ENCODE measurements at regions not wholly inside any gene's neighbourhood (a gene's known extent, or its start where the extent isn't known, plus 50 kb on each side); places are given as distances from the start of the nearest gene placed in this dataset.

DNA sequence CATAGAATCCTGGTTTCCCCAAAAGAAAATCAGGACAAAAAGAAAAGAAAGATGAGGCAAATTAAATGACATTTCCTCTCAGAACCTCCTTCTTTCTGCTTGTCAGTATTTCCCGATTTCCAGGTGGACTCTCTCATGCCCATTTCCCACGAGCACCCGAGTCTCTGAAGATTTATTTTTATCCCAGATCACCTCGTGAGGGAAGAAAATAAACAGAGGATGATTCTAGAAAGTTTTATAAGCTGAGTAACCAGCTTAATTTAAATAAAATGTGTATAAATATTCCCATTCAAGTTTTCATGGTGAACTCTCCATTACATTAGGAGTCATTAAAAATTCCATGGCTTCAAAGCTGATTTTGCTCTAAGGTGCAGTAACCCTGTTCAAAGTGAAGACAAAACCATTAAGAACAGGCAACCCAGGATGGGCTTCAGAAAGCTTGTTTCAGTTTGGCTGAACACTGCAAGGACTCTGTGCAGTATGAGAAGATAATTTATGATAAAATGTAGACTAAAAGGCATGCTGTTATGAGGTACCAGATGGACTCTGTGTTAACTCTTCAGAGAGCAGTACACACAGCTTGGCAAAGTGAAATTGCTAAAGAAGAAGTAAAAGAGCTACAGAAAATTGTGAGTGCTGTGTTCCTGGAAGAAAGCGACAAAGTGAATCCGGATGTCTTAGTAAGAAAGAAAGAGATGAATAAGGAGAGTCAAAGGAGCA lies 521.3 kb upstream of the LRRN3 start:
- no peak overlapping the region for H3K27ac Mint-ChIP-seq
- H3K4me3 Mint-ChIP-seq: no peak overlapping the region
- ATAC-seq (no peak), DNase-seq (no peak)
- ChIA-PET CTCF (no interaction called here), POLR2A (no interaction called here)
- intact Hi-C loops (cut with DNase I, micrococcal nuclease): no loop called here
- H3K9me3 Mint-ChIP-seq (ENCODE audit: low read depth): no peaks in the 10 kb centered on the region
- no peaks in the 10 kb centered on the region for H3K4me1 Mint-ChIP-seq
- no peaks in the 10 kb centered on the region for H3K36me3 Mint-ChIP-seq (ENCODE audit: low read depth)
- H3K27me3 Mint-ChIP-seq: no peaks in the 10 kb centered on the region

DNA sequence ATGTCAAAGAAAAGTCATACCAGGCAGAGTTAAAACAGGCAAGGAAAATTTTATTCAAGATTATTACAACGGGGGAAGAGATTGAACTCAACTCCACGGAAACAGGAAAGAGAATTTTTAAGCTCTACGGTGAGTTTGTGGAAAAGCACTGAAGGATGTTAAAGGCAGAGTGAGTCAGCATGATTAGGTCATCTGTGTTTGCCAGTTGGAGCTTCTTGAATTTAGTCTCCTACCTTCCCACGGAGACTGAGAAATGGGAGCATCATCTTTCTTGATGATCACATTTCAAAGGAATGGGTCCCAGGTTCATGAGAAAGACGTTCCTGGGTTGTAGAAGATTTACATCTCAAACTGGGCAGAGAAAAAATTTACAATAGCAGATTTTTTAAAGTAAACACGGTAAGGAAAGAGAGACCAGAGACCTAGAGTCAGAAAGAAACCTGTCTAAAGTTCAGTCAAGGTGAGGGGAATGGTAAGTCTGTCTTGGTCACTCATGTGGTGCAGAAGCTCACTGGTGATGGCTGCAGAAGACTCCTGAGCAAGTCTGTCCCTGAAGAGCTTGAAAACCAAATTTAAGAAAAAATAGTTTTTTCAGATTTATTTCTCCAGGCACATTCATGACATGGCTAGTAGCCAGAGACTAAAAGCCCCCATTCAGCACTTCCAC lies 516.9 kb upstream of the LRRN3 start:
- no peak overlapping the region for H3K4me3 Mint-ChIP-seq

DNA sequence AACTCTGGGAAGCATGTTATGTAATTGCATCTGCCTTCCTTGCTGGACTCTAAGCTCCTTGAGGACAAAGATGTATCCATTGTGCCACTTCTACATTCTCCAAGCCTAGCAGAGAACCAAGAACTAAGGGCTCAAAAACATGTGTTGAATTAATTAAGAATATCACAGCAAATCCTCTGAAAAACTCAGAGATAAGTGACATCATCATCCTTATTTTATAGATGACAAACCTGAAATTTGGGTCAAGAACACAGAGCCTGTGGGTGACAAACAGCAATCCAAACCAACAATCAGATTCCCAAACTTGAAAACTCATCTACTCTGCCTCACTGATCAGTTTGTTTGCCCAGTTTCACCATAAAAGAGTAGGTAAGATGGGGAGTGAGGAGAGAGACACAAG lies 503.6 kb upstream of the LRRN3 start:
- H3K27me3 Mint-ChIP-seq: no peaks in the 10 kb centered on the region
- H3K27ac Mint-ChIP-seq: no peak overlapping the region
- H3K36me3 Mint-ChIP-seq (ENCODE audit: low read depth): no peaks in the 10 kb centered on the region
- no peak for DNase-seq
- ATAC-seq: no peak
- no peak overlapping the region for H3K4me3 Mint-ChIP-seq
- ChIA-PET CTCF (interaction anchor here (1.5 kb wide), 1 partner anchor 102 kb away, joined by 3 read pairs; no protein-coding TSS in a partner anchor), POLR2A (no interaction called here)
- intact Hi-C loops (cut with DNase I, micrococcal nuclease): no loop called here
- H3K9me3 Mint-ChIP-seq (ENCODE audit: low read depth): peaks cover 1% of the 10 kb centered on the region
- no peaks in the 10 kb centered on the region for H3K4me1 Mint-ChIP-seq

More for the DNA sequence above, 516.9 kb upstream of the LRRN3 start:
- CTCF ChIA-PET: interaction anchor here (0.6 kb wide), 2 partner anchors 518 to 520 kb away, joined by 3 read pairs; no protein-coding TSS in a partner anchor
- Mint-ChIP-seq H3K4me1 (no peaks in the 10 kb centered on the region), H3K9me3 (ENCODE audit: low read depth) (no peaks in the 10 kb centered on the region), H3K36me3 (ENCODE audit: low read depth) (no peaks in the 10 kb centered on the region), H3K27me3 (no peaks in the 10 kb centered on the region), H3K27ac (no peak overlapping the region)
- DNase-seq (no peak), ATAC-seq (no peak)
- POLR2A ChIA-PET: interaction anchor here (0.6 kb wide), 1 partner anchor 128 kb away, joined by 5 read pairs; no protein-coding TSS in a partner anchor
- intact Hi-C loops (cut with DNase I, micrococcal nuclease): no loop called here

DNA sequence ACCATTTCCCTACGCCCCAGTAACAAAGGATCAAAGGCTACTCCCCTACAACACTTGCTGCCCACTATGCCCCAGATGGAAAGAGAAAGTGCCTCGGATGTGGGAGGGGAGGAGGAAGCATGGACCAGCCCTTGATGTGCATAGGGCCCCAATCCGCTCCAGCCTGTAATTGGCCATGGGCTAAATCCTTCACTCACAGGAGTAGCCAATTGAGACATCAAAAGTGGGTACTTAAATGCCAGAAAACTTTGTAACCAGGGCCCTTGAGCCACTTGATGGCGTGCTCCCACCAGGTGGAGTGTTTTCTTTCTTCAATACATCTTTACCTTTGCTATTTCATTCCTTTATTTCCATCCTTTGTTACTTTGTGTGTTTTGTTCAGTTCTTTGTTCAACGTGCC lies 500.5 kb upstream of the LRRN3 start:
- POLR2A ChIA-PET: no interaction called here
- intact Hi-C loops (cut with DNase I, micrococcal nuclease): loop anchor here in 1 of 2 experiments (1.0 kb wide), 1 partner anchor 508 kb away; no protein-coding TSS in a partner anchor
- peak; percentile 9 for DNase-seq

DNA sequence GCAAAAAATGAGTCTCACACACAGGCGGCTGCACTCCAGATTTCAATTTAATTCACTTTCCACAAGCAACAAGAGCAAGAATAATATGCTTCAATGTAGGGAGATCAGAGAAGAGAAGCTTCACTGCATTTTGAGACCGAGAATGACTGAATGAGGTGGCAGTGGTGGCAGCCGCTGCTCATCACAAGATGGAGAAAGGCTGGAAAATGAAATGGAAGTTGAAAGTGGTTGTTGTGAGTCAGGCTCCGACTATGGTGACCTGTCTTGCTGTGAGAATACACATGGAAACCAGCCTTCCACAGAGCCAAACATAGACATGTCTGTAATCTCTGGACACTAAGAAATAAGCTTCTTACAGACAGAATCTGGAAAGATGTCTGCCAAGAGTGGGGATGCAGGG lies 499.6 kb upstream of the LRRN3 start:
- no peak overlapping the region for H3K4me3 Mint-ChIP-seq
- H3K27me3 Mint-ChIP-seq: no peaks in the 10 kb centered on the region
- intact Hi-C loops (cut with DNase I, micrococcal nuclease): no loop called here
- no peaks in the 10 kb centered on the region for H3K9me3 Mint-ChIP-seq (ENCODE audit: low read depth)
- ChIA-PET CTCF (no interaction called here), POLR2A (no interaction called here)
- no peak overlapping the region for H3K27ac Mint-ChIP-seq
- ATAC-seq: peak; percentile 42
- H3K4me1 Mint-ChIP-seq: no peaks in the 10 kb centered on the region
- no peaks in the 10 kb centered on the region for H3K36me3 Mint-ChIP-seq (ENCODE audit: low read depth)
- peak; percentile 10 for DNase-seq

More for the DNA sequence above, 500.5 kb upstream of the LRRN3 start:
- CTCF ChIA-PET: interaction anchor here (0.9 kb wide), 1 partner anchor 508 kb away, joined by 3 read pairs; no protein-coding TSS in a partner anchor
- Mint-ChIP-seq H3K27ac (no peak overlapping the region), H3K4me1 (no peaks in the 10 kb centered on the region), H3K4me3 (no peak overlapping the region), H3K27me3 (no peaks in the 10 kb centered on the region), H3K36me3 (ENCODE audit: low read depth) (no peaks in the 10 kb centered on the region), H3K9me3 (ENCODE audit: low read depth) (no peaks in the 10 kb centered on the region)
- ATAC-seq: no peak

DNA sequence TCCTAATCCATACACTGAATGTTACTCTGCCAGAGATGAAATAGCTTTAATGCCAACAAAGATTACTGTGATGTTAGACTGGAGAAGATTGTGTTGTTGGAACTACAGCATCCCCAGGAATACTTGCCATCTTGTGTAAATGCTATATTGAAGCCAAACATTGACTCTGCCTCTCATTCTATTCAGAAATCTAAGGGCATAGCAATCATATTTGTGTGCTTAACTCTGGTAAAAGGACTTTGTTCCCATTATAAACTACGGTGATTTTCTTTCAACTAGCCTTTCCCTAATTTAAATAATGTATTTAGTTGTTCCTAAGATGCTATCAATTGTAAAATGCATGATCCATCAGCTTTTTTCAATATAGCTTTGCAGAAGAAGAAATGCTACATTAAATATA lies 498.4 kb upstream of the LRRN3 start:
- H3K4me1 Mint-ChIP-seq: no peaks in the 10 kb centered on the region
- CTCF ChIA-PET: no interaction called here

DNA sequence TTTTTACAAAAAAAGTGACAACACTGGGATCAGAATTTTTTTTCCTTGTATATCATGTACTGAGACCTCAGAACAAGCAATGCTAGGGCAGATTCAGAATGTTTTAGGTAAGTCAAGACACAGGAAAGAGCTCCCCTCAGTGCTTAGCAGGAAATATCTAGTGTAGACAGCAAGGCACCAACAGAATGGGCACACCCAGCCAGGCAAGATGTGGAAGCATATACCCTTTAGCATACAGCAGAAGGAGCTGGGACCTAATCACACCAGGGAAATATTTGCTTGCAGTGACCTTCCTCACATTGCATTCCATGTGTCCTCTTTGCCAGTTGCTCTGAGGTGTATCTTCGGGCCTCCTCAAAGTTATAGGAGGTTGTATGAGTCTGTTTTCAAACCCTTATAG lies 497.6 kb upstream of the LRRN3 start:
- no peak for ATAC-seq
- intact Hi-C loops (cut with DNase I, micrococcal nuclease): no loop called here
- Mint-ChIP-seq H3K4me1 (no peaks in the 10 kb centered on the region), H3K27me3 (no peaks in the 10 kb centered on the region), H3K36me3 (ENCODE audit: low read depth) (no peaks in the 10 kb centered on the region), H3K9me3 (ENCODE audit: low read depth) (no peaks in the 10 kb centered on the region), H3K4me3 (no peak overlapping the region), H3K27ac (no peak overlapping the region)
- DNase-seq: no peak
- ChIA-PET POLR2A (no interaction called here), CTCF (interaction anchor here (0.6 kb wide), 1 partner anchor 866 kb away, joined by 3 read pairs; no protein-coding TSS in a partner anchor)

More for the DNA sequence above, 498.4 kb upstream of the LRRN3 start:
- Mint-ChIP-seq H3K27me3 (no peaks in the 10 kb centered on the region), H3K4me3 (no peak overlapping the region), H3K27ac (no peak overlapping the region), H3K9me3 (ENCODE audit: low read depth) (no peaks in the 10 kb centered on the region), H3K36me3 (ENCODE audit: low read depth) (no peaks in the 10 kb centered on the region)
- intact Hi-C loops (cut with DNase I, micrococcal nuclease): no loop called here
- POLR2A ChIA-PET: no interaction called here
- ATAC-seq (no peak), DNase-seq (no peak)

DNA sequence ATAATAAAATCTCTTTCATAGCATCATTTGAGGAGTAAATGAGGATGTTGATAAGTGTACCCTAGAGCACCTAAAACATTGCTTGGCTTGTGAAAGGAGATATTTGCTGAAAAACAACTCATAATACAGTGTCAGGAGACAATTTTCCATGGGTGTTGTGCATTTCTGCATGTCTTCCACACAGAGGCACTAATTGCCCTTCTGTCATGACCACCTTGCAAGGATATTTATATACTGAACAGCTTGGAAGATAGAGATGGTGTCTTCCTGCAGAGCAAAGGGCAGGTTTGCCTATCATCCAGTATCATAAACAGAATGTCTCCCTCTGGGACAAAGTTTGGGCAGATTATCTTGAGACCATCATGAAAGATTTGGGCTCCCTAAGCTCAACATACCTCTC lies 495.2 kb upstream of the LRRN3 start:
- Mint-ChIP-seq H3K9me3 (ENCODE audit: low read depth) (no peaks in the 10 kb centered on the region), H3K27me3 (no peaks in the 10 kb centered on the region), H3K4me3 (no peak overlapping the region), H3K36me3 (ENCODE audit: low read depth) (no peaks in the 10 kb centered on the region), H3K27ac (no peak overlapping the region), H3K4me1 (no peaks in the 10 kb centered on the region)
- ChIA-PET CTCF (interaction anchor here (1.0 to 1.9 kb wide), 2 partner anchors 9 to 503 kb away, joined by 3 to 5 read pairs; no protein-coding TSS in a partner anchor), POLR2A (no interaction called here)
- intact Hi-C loops (cut with DNase I, micrococcal nuclease): loop anchor here (1.0 to 5.0 kb wide), 2 partner anchors 503 to 892 kb away; no protein-coding TSS in a partner anchor
- no peak for DNase-seq
- no peak for ATAC-seq

DNA sequence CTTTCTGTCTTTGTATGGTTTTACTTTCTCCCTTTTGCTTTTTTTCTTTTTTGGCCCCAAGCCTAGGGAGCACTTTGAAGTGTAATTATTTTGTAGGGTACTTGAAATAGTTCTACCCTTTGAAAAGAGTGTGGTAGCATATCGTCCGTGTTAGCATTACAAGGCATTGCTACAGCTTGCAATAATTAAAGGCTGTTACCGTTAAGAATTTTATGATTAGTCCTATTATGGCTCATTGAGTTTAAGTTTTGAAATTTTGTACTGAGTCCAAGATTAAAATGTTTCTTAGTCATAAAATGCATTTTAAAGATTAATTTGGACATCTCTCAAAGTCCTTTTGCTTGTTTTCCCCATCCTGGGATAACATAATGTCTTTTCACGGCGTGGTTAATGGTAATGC lies 490.0 kb upstream of the LRRN3 start:
- DNase-seq (no peak), ATAC-seq (no peak)
- Mint-ChIP-seq H3K27ac (no peak overlapping the region), H3K4me1 (no peaks in the 10 kb centered on the region), H3K36me3 (ENCODE audit: low read depth) (no peaks in the 10 kb centered on the region), H3K27me3 (peaks cover 3% of the 10 kb centered on the region), H3K9me3 (ENCODE audit: low read depth) (peaks cover 2% of the 10 kb centered on the region), H3K4me3 (no peak overlapping the region)
- ChIA-PET CTCF (interaction anchor here (1.1 kb wide), 1 partner anchor 83 kb away, joined by 3 read pairs; no protein-coding TSS in a partner anchor), POLR2A (no interaction called here)
- intact Hi-C loops (cut with DNase I, micrococcal nuclease): no loop called here

- no peaks in the 10 kb centered on the region for H3K4me1 Mint-ChIP-seq
- intact Hi-C loops (cut with DNase I, micrococcal nuclease): no loop called here
- H3K9me3 Mint-ChIP-seq (ENCODE audit: low read depth): peaks cover 2% of the 10 kb centered on the region
- no peak for ATAC-seq
- POLR2A ChIA-PET: no interaction called here
- H3K27ac Mint-ChIP-seq: no peak overlapping the region
- CTCF ChIA-PET: interaction anchor here (1.1 kb wide), 1 partner anchor 82 kb away, joined by 3 read pairs; no protein-coding TSS in a partner anchor
- no peaks in the 10 kb centered on the region for H3K36me3 Mint-ChIP-seq (ENCODE audit: low read depth)
- H3K27me3 Mint-ChIP-seq: peaks cover 3% of the 10 kb centered on the region
- no peak for DNase-seq
- no peak overlapping the region for H3K4me3 Mint-ChIP-seq
Measured at GRCh38 chr7:110601710-110602109, 489.2 kb upstream of the LRRN3 start.

GRCh38 chr7:110604206-110604605 lies 486.7 kb upstream of the LRRN3 start:
- Mint-ChIP-seq H3K4me1 (no peaks in the 10 kb centered on the region), H3K9me3 (ENCODE audit: low read depth) (peaks cover 2% of the 10 kb centered on the region), H3K27me3 (peaks cover 3% of the 10 kb centered on the region), H3K27ac (no peak overlapping the region), H3K36me3 (ENCODE audit: low read depth) (no peaks in the 10 kb centered on the region), H3K4me3 (no peak overlapping the region)
- no peak for DNase-seq
- intact Hi-C loops (cut with DNase I, micrococcal nuclease): no loop called here
- no peak for ATAC-seq
- CTCF ChIA-PET: no interaction called here
- POLR2A ChIA-PET: no interaction called here

DNA sequence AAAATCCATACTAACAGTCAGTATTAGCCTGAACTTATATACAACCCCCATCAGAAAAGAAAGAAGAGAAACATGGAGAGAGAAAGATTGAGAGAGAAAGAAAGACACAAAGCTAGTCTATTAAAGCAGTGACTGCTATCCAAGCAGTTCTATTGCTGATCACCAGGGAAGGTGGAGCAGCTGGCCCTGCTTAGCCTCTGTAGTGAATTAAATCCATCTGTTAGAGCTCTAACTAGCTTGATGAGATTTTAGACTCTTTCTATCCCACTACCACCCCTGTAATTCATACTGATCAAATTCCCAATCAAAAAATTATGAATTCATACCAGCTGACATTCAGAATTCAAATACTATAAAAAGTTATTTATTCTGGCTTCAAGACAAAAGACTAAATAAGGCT lies 486.0 kb upstream of the LRRN3 start:
- H3K4me3 Mint-ChIP-seq: no peak overlapping the region
- intact Hi-C loops (cut with DNase I, micrococcal nuclease): no loop called here
- no peaks in the 10 kb centered on the region for H3K4me1 Mint-ChIP-seq
- peaks cover 3% of the 10 kb centered on the region for H3K27me3 Mint-ChIP-seq
- ChIA-PET POLR2A (no interaction called here), CTCF (interaction anchor here (0.9 to 1.4 kb wide), 2 partner anchors 9 to 494 kb away, joined by 3 read pairs; no protein-coding TSS in a partner anchor)
- H3K9me3 Mint-ChIP-seq (ENCODE audit: low read depth): peaks cover 2% of the 10 kb centered on the region
- H3K27ac Mint-ChIP-seq: no peak overlapping the region
- ATAC-seq (no peak), DNase-seq (no peak)
- H3K36me3 Mint-ChIP-seq (ENCODE audit: low read depth): no peaks in the 10 kb centered on the region
